ENCODE measurements at regions not wholly inside any gene's neighbourhood (a gene's known extent, or its start where the extent isn't known, plus 50 kb on each side); places are given as distances from the start of the nearest gene placed in this dataset.

- no peak for DNase-seq (ENCODE audit: low read depth)
- no peak overlapping the region for H3K4me3 ChIP-seq (ENCODE audit: low read depth, low read length)
- no peak for TF ChIP-seq CTCF (IDR thresholded peaks at IDR 0.05; ENCODE audit: insufficient read depth, low read depth, low read length, missing control alignments)
Measured at GRCh38 chr1:3968851-3969250, 68.8 kb upstream of the C1orf174 start.

DNA sequence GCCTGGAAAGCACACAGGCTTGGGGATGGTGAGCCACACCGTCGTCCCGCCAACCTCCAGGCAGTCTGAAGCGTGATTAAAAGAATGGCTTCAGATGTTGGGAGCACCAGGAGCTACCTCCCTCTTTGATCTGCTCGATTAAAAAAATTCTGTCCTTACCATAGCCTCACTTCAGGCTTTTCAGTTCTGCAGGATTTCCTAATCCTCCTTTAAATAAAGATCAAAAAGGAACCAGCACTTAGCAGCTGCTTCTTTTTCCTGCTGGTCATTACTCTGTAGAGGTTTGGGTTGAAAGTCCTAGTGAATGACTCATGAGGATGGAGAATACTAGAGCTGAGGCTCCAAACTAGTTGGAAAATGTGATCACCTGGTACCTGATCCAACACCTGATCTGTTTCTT is 71.9 kb upstream of the C1orf174 start:
- TF ChIP-seq CTCF (IDR thresholded peaks at IDR 0.05; ENCODE audit: insufficient read depth, low read depth, low read length, missing control alignments), result no peak
- no peak overlapping the region for H3K4me3 ChIP-seq (ENCODE audit: low read depth, low read length)
- DNase-seq (ENCODE audit: low read depth), result no peak

DNA sequence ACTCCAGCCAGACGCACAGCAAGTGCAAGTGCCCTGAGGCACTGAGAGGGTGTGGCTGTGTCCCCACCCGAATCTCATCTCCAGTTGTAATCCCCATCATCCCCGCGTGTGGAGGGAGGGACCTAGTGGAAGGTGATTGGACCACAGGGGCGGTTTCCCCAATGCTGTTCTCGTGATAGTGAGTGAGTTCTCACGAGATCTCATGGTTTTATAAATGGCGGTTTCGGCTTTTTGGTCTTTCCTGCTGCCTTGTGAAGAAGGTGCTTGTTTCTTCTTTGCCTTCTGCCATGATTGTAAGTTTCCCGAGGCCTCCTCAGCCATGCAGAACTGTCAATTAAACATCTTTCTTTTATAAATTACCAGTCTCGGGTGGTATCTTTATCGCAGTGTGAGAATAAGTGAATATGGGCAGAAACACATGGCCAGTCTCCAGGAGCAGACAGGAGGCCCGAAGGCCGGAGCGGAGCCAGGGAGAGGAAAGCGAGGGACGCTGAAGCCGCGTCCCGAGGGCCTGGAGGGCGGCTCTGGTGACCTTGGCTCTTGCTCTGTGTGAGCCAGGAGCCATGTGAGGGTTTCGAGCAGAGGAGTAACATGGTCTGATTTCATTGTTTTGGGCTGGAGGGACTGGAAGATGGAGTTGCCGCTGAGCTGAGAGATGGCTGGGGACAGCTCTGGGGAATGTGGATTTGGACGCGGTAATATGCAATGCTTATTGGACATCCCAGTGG is 76.0 kb upstream of the C1orf174 start:
- DNase-seq (ENCODE audit: low read depth), result no peak
- no peak overlapping the region for H3K4me3 ChIP-seq (ENCODE audit: low read depth, low read length)
- TF ChIP-seq CTCF (IDR thresholded peaks at IDR 0.05; ENCODE audit: insufficient read depth, low read depth, low read length, missing control alignments), result no peak

GRCh38 chr1:3976821-3977220 is 76.7 kb upstream of the C1orf174 start:
- no peak overlapping the region for H3K4me3 ChIP-seq (ENCODE audit: low read depth, low read length)
- DNase-seq (ENCODE audit: low read depth), result no peak
- no peak for TF ChIP-seq CTCF (IDR thresholded peaks at IDR 0.05; ENCODE audit: insufficient read depth, low read depth, low read length, missing control alignments)

GRCh38 chr1:3978196-3978989 is 78.3 kb upstream of the C1orf174 start:
- H3K4me3 ChIP-seq (ENCODE audit: low read depth, low read length), result no peak overlapping the region
- no peak for TF ChIP-seq CTCF (IDR thresholded peaks at IDR 0.05; ENCODE audit: insufficient read depth, low read depth, low read length, missing control alignments)
- no peak for DNase-seq (ENCODE audit: low read depth)

- no peak for DNase-seq (ENCODE audit: low read depth)
- no peak for TF ChIP-seq CTCF (IDR thresholded peaks at IDR 0.05; ENCODE audit: insufficient read depth, low read depth, low read length, missing control alignments)
- no peak overlapping the region for H3K4me3 ChIP-seq (ENCODE audit: low read depth, low read length)
Measured at GRCh38 chr1:3978990-3979325, 78.9 kb upstream of the C1orf174 start.

All from GM12865 (cell line).